Erythroblast (primary cell): ENCODE measurements at regions not wholly inside any gene's neighbourhood (a gene's known extent, or its start where the extent isn't known, plus 50 kb on each side); places are given as distances from the start of the nearest gene placed in this dataset.

ENCODE experiments used
- GATA1 ChIP-seq: IDR thresholded peaks from 2 replicates; pipeline ENCODE4 v1.6.1; 2011; ENCODE audit warnings: low read depth, mild to moderate bottlenecking, control low read depth, low read length, moderate library complexity
- POLR2A ChIP-seq: IDR thresholded peaks from 2 replicates; pipeline ENCODE4 v1.6.1; 2011; ENCODE audit warnings: mild to moderate bottlenecking, low read length

- TF ChIP-seq POLR2A (no peak), GATA1 (no peak)
These were observed 929.1 kb downstream of the RAB28 start for GRCh38 chr4:12555011-12555410.
